ENCODE measurements at regions not wholly inside any gene's neighbourhood (a gene's known extent, or its start where the extent isn't known, plus 50 kb on each side); places are given as distances from the start of the nearest gene placed in this dataset.
"Not testable (repeated sequence)": the region's sequence is repeated elsewhere in the genome, so short reads cannot be mapped to it uniquely, and the experiment has no call there.

- DNase-seq: no peak
Measured at GRCh38 chr13:87235621-87236020, 435.6 kb upstream of the SLITRK5 start.

DNA sequence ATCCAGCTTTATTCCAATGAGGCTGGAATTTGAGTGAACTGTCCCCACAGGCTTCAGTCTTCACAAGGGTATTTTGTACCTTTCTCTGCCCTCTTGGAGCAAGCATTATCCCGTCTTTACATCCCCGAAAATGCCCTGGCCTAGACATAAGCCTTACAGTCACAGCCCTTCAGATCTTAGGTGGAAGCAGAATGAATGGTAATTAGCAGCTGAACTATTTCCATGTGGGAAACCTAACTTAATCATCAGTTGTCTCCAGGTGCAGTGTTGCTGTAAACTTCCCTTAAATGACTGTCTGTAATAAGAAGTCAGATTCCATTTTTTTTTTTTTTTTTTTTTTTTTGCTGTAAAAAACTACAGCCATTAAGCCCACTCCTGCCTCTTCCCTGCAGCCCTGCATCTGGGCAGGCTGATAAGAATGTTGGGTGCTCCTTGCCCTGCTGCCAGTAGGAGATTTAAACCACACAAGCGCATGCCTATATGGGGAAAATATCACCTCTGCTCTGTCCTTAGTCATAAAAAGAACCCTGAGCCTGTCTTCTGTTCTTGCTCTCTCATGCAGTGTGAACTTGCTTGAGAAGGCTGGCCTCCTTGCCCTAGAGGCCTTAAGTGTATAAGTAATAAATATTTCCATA lies 426.8 kb upstream of the SLITRK5 start:
- no peak for DNase-seq

GRCh38 chr13:87249847-87250246 lies 421.3 kb upstream of the SLITRK5 start:
- DNase-seq: not testable (repeated sequence)

GRCh38 chr13:87255394-87255793 lies 415.8 kb upstream of the SLITRK5 start:
- no peak for DNase-seq

DNA sequence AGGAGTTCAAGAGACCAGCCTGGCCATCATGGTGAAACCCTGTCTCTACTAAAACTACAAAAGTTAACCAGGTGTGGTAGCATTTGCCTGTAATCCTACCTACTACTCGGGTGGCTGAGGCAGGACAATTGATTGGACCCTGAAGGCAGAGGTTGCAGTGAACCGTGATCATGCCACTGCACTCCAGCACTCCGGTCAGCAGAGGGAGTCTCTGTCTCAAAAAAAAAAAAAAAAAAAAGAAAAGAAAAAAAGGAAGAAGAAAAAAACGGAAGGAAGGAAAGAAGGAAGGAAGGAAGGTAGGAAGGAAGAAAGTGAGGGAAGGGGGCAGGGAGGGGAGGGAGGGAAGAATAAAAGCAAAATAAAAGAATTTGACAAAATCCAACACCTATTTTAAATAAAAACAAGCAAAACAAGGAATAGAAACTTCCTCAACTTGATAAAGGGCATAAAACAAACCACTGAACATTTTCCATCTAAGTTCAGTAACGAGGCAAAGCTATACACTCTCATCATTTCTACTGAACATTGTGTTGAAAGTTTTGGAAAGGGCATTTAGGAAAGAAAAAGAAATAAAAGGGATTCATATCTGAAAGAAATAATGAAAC lies 411.6 kb upstream of the SLITRK5 start:
- DNase-seq: no peak

- peak; percentile 12 for DNase-seq
Measured at GRCh38 chr13:87274209-87274819, 396.9 kb upstream of the SLITRK5 start.

DNA sequence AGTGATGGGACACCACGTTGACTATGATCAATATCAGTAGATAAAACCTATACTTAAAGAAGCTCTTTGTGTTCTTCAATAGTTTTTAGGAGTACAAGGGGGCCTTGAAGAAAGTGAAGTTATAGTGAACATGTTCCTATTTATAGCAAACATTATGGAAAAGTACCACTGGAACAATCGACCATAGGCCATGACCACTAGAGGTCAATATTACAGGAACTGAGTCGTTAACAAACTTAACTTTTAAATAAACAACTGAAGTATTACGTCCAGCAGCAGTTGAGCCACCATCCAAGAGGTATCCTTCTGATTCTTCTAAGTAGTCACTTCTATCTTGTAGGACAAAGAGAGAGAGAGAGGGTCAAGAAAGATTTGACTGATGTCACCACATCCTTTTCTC lies 391.0 kb upstream of the SLITRK5 start:
- no peak for DNase-seq

GRCh38 chr13:87287721-87288120 lies 383.4 kb upstream of the SLITRK5 start:
- no peak for DNase-seq

DNA sequence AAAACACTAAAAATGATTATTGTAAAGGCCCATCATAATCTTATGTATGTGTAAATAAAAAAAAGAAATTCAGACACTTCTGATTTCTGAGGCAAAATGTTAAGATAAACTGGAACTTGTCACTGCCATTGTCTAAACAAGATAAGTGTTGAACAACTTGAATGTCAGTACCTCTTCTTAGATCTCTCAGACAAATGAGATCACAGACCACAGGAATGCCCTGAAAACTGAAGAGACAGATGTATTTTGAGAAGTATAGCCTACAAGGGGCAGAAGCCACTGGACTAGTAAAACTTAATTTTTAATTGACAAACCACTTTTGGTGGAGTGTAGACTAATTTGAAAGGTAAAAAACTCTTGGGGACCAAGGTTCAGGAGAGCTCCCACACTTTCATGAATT lies 375.5 kb upstream of the SLITRK5 start:
- no peak for DNase-seq

GRCh38 chr13:87302034-87302433 lies 369.1 kb upstream of the SLITRK5 start:
- no peak for DNase-seq

- DNase-seq: no peak
Measured at GRCh38 chr13:87302931-87303330, 368.2 kb upstream of the SLITRK5 start.

DNA sequence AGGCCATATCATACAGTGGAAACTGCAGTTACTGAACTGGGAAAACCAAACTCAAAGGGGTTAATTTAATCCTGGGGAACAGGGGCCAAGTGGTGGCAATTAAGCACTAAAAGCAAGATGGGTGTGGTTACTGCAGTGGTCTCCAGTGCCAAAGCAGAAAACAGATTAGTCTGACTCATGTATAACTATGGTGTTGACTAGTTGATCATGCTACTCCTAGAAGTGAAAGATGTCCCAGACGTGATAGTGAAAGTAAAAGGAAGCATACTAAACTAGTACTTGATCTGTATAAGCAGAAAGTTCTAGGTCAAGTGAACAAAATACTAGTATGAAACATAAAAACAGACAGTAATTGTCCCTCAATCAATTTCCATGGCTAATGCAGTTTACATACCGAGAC lies 360.0 kb upstream of the SLITRK5 start:
- no peak for DNase-seq

DNA sequence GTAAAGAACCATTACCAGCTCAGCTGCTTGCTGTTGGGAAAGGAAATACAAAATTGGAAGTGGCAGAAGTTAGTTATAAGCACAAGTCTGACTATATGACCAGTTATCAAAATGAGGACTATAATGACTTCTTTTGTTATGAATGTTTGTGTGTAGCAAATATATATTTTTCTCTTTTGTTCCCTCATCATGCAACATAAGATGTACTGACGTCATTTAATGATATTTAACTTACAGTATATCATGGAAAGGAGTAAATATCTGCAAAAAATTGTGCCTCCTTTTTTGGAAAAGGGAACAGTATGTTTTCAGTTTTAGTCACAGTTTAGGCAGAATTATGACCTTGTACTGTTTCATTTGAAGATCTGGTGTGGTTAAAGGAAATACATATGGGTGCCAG lies 356.3 kb upstream of the SLITRK5 start:
- DNase-seq: no peak

GRCh38 chr13:87322386-87322785 lies 348.8 kb upstream of the SLITRK5 start:
- no peak for DNase-seq

GRCh38 chr13:87324558-87324957 lies 346.6 kb upstream of the SLITRK5 start:
- DNase-seq: no peak

DNA sequence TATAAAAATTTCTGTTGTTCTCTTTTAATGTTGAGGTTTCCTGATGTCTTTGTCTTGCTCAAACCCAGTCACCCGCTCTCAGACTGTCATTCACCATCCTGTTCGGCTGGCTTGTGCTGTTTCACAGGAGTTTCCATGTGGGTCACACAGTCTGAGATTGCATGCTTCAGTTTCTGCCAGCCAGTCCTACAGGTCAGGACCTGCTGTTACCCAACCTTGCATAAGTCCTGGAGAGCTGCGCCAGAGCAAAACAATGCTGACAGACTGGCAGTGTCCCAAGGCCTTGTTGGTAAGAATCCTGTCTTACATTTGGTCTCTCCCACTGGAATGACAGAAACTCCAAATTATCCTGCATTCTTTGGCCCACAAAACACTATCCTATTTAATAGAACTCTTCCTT lies 340.0 kb upstream of the SLITRK5 start:
- DNase-seq: no peak

- DNase-seq: no peak
Measured at GRCh38 chr13:87333599-87333998, 337.6 kb upstream of the SLITRK5 start.

DNA sequence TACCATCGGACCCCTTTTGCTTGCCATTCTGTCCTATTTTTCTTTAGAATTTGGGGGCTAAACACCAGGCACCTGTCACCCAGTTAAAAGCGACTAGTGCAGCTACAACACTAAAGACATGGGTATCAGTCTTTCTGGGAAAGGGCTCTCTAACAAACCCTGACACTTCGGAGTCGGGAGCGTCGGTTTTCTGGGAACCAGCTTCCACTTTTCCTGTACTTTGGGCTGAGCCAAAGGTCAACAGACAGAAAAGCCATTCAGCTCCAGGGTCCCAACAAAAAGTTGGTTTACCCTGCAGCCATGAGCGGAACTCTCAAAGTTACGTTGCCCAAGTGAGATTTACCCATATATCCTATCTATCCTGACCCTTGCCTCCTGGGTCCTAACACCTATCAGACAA lies 337.0 kb upstream of the SLITRK5 start:
- DNase-seq: no peak

DNA sequence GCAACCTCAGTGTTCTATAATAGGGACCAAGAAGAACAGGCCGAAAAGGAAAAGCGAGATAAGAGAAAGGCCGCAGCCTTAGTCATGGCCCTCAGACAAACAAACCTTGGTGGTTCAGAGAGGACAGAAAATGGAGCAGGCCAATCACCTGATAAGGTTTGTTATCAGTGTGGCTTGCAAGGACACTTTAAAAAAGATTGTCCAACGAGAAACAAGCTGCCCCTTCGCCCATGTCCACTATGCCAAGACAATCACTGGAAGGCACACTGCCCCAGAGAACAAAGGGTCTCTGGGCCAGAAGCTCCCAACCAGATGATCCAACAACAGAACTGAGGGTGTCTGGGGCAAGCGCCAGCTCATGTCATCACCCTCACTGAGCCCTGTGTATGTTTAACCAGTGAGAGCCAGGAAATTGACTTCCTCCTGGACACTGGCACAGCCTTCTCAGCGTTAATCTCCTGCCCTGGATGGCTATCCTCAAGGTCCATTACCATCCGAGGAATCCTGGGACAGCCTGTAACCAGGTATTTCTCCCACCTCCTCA lies 334.8 kb upstream of the SLITRK5 start:
- not testable (repeated sequence) for DNase-seq

DNA sequence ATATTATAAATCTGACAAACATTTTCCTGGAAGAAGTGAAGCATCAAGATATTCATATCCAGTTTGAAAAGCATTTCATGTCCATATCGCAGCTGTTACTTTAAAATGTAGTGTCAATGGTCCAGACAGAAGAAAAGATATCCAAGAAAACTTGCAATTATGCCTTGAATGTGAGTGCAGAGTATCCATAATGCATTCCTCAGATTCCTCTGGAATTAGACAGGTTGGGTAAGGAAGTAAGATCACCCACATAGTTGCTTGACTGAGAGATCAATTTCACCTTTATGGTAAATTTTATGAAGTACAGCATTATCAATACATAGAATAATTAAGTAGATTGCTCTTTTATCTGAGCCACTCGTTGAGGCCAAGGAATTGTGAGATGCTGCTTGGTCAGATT lies 327.0 kb upstream of the SLITRK5 start:
- no peak for DNase-seq

DNA sequence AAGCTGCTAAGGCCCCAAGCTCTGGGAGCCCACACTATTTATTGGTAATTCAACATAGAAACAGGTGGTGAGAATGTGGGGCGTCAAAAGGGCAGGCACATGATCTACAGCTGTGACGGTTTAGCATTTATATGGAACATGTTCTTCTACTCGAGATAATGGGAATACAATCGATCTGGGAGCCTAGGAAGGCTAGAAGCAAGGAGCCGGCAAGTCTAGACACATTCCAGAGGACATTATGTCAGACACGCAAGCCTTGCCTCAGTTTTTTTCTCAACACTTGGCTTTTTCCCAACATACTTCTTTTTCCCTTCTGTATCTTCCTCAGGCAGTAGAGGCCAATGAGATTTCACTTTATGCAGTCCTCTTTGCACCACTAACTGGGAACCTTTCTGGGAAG lies 315.7 kb upstream of the SLITRK5 start:
- no peak for DNase-seq

- DNase-seq: no peak
Measured at GRCh38 chr13:87356314-87356713, 314.9 kb upstream of the SLITRK5 start.

GRCh38 chr13:87358319-87358718 lies 312.9 kb upstream of the SLITRK5 start:
- no peak for DNase-seq

GRCh38 chr13:87361216-87361615 lies 310.0 kb upstream of the SLITRK5 start:
- no peak for DNase-seq

Data from NCI-H524 treated with DMSO at 0.1 percent for 48 hours (cell line).